ENCODE measurements at regions not wholly inside any gene's neighbourhood (a gene's known extent, or its start where the extent isn't known, plus 50 kb on each side); places are given as distances from the start of the nearest gene placed in this dataset.

GRCh38 chr10:105875050-105875449 lies 1234.0 kb downstream of the SORCS3 start:
- Mint-ChIP-seq H3K36me3 (ENCODE audit: low read depth) (no peaks in the 10 kb centered on the region), H3K9me3 (peaks cover 10% of the 10 kb centered on the region), H3K27me3 (no peaks in the 10 kb centered on the region), H3K4me1 (ENCODE audit: low read depth) (no peaks in the 10 kb centered on the region), H3K4me3 (no peak overlapping the region), H3K27ac (no peak overlapping the region)
- no peaks in the 10 kb centered on the region for H3K4me1 ChIP-seq (ENCODE audit: insufficient read depth, low read length)
- no peak for ATAC-seq (ENCODE audit: poor library complexity)
- H3K27me3 ChIP-seq (ENCODE audit: control insufficient read depth in 1 of 2, insufficient read depth in 2 of 2, low read length in 2 of 2), result no peaks in the 10 kb centered on the region
- no peak overlapping the region for H3K4me3 ChIP-seq (ENCODE audit: low read length)
- peaks cover 0 to 3% of the 10 kb centered on the region in 2 experiments for H3K9me3 ChIP-seq (ENCODE audit: control insufficient read depth in 1 of 2, insufficient read depth in 1 of 2, low read length in 2 of 2)
- H3K36me3 ChIP-seq (ENCODE audit: insufficient read depth, low read length), result no peaks in the 10 kb centered on the region
- intact Hi-C loops (cut with DNase I, micrococcal nuclease), result no loop called here
- no peak for DNase-seq
- H3K27ac ChIP-seq (ENCODE audit: low read depth in 1 of 2, low read length in 2 of 2), result no peak overlapping the region
- POLR2A ChIA-PET, result no interaction called here
- TF ChIP-seq CTCF (IDR thresholded peaks at IDR 0.05), result no peak
- CTCF ChIA-PET, result no interaction called here

GRCh38 chr10:105872665-105873064 lies 1231.6 kb downstream of the SORCS3 start:
- no peaks in the 10 kb centered on the region for H3K27me3 ChIP-seq (ENCODE audit: control insufficient read depth in 1 of 2, insufficient read depth in 2 of 2, low read length in 2 of 2)
- no peak overlapping the region for H3K4me3 ChIP-seq (ENCODE audit: low read length)
- ChIA-PET CTCF (no interaction called here), POLR2A (no interaction called here)
- no peaks in the 10 kb centered on the region for H3K36me3 ChIP-seq (ENCODE audit: insufficient read depth, low read length)
- Mint-ChIP-seq H3K27ac (no peak overlapping the region), H3K4me1 (ENCODE audit: low read depth) (no peaks in the 10 kb centered on the region), H3K9me3 (peaks cover 10% of the 10 kb centered on the region), H3K4me3 (no peak overlapping the region), H3K27me3 (no peaks in the 10 kb centered on the region), H3K36me3 (ENCODE audit: low read depth) (no peaks in the 10 kb centered on the region)
- no peak for DNase-seq
- TF ChIP-seq CTCF (IDR thresholded peaks at IDR 0.05), result no peak
- H3K27ac ChIP-seq (ENCODE audit: low read depth in 1 of 2, low read length in 2 of 2), result no peak overlapping the region
- no peak for ATAC-seq (ENCODE audit: poor library complexity)
- intact Hi-C loops (cut with DNase I, micrococcal nuclease), result no loop called here
- H3K4me1 ChIP-seq (ENCODE audit: insufficient read depth, low read length), result no peaks in the 10 kb centered on the region
- H3K9me3 ChIP-seq (ENCODE audit: control insufficient read depth in 1 of 2, insufficient read depth in 1 of 2, low read length in 2 of 2), result peaks cover 0 to 3% of the 10 kb centered on the region in 2 experiments

GRCh38 chr10:105868935-105869334 lies 1227.8 kb downstream of the SORCS3 start:
- H3K4me1 ChIP-seq (ENCODE audit: insufficient read depth, low read length), result no peaks in the 10 kb centered on the region
- Mint-ChIP-seq H3K4me1 (ENCODE audit: low read depth) (no peaks in the 10 kb centered on the region), H3K4me3 (no peak overlapping the region), H3K36me3 (ENCODE audit: low read depth) (no peaks in the 10 kb centered on the region), H3K27ac (no peak overlapping the region), H3K27me3 (no peaks in the 10 kb centered on the region), H3K9me3 (peaks cover 10% of the 10 kb centered on the region)
- H3K27me3 ChIP-seq (ENCODE audit: control insufficient read depth in 1 of 2, insufficient read depth in 2 of 2, low read length in 2 of 2), result no peaks in the 10 kb centered on the region
- DNase-seq, result no peak
- no peak for TF ChIP-seq CTCF (IDR thresholded peaks at IDR 0.05)
- CTCF ChIA-PET, result no interaction called here
- intact Hi-C loops (cut with DNase I, micrococcal nuclease), result no loop called here
- H3K36me3 ChIP-seq (ENCODE audit: insufficient read depth, low read length), result no peaks in the 10 kb centered on the region
- ATAC-seq (ENCODE audit: poor library complexity), result no peak
- H3K9me3 ChIP-seq (ENCODE audit: control insufficient read depth in 1 of 2, insufficient read depth in 1 of 2, low read length in 2 of 2), result no peaks in the 10 kb centered on the region
- no peak overlapping the region for H3K4me3 ChIP-seq (ENCODE audit: low read length)
- POLR2A ChIA-PET, result no interaction called here
- no peak overlapping the region for H3K27ac ChIP-seq (ENCODE audit: low read depth in 1 of 2, low read length in 2 of 2)
